HUES48 (cell line): ENCODE measurements at regions not wholly inside any gene's neighbourhood (a gene's known extent, or its start where the extent isn't known, plus 50 kb on each side); places are given as distances from the start of the nearest gene placed in this dataset.
A peak's percentile ranks its signal among the peaks of the same experiment; 100 is the strongest.

Source experiments
- H3K27ac ChIP-seq: one replicate; pipeline ENCODE4 v1.7.0; 2013; ENCODE audit warnings: low read depth, low read length, inconsistent platforms
- H3K27me3 ChIP-seq: 2 replicates; pipeline ENCODE4 v1.6.1; 2013; ENCODE audit warnings: mild to moderate bottlenecking, low read length; ENCODE audit not compliant: control insufficient read depth, insufficient read depth
- H3K36me3 ChIP-seq: 2 replicates; pipeline ENCODE4 v1.6.1; 2013; ENCODE audit warnings: low read length; ENCODE audit not compliant: control insufficient read depth, insufficient read depth
- H3K4me1 ChIP-seq: 2 replicates; pipeline ENCODE4 v1.6.1; 2013; ENCODE audit warnings: mild to moderate bottlenecking, low read length; ENCODE audit not compliant: control insufficient read depth, insufficient read depth
- H3K4me3 ChIP-seq: 2 replicates; pipeline ENCODE4 v1.5.1; 2013; ENCODE audit warnings: mild to moderate bottlenecking, low read depth, low read length
- H3K9ac ChIP-seq: 2 replicates; pipeline ENCODE4 v1.6.1; 2013; ENCODE audit warnings: mild to moderate bottlenecking, low read depth, low read length, moderate library complexity
- H3K9me3 ChIP-seq: 2 replicates; pipeline ENCODE4 v1.6.1; 2013; ENCODE audit warnings: low read length; ENCODE audit not compliant: control insufficient read depth, insufficient read depth

- H3K9ac ChIP-seq, result no peak overlapping the region
- 0 out of 2 replicates have a peak, but pooled peaks cover 3% of the 10 kb centered on the region for H3K4me1 ChIP-seq
- no peaks in the 10 kb centered on the region for H3K9me3 ChIP-seq
- no peaks in the 10 kb centered on the region for H3K27me3 ChIP-seq
- H3K36me3 ChIP-seq, result no peaks in the 10 kb centered on the region
- no peak overlapping the region for H3K4me3 ChIP-seq
- H3K27ac ChIP-seq, result no peak overlapping the region
Measured at GRCh38 chr10:14409247-14409646, 78.5 kb upstream of the FRMD4A start.

- H3K27me3 ChIP-seq, result no peaks in the 10 kb centered on the region
- no peaks in the 10 kb centered on the region for H3K9me3 ChIP-seq
- 0 out of 2 replicates have a peak, but pooled peaks cover 3% of the 10 kb centered on the region for H3K4me1 ChIP-seq
- no peak overlapping the region for H3K9ac ChIP-seq
- no peaks in the 10 kb centered on the region for H3K36me3 ChIP-seq
- no peak overlapping the region for H3K4me3 ChIP-seq
- peak overlapping the region; percentile 67 for H3K27ac ChIP-seq
Measured at GRCh38 chr10:14408139-14408538, 77.4 kb upstream of the FRMD4A start.

- no peak overlapping the region for H3K4me3 ChIP-seq
- H3K27ac ChIP-seq, result peak overlapping the region; percentile 67
- H3K36me3 ChIP-seq, result no peaks in the 10 kb centered on the region
Measured at GRCh38 chr10:14407567-14407966, 76.8 kb upstream of the FRMD4A start.

GRCh38 chr10:14405076-14406065 is 74.6 kb upstream of the FRMD4A start:
- Histone ChIP-seq H3K4me3 (no peak overlapping the region), H3K27me3 (no peaks in the 10 kb centered on the region), H3K9ac (no peak overlapping the region), H3K27ac (no peak overlapping the region), H3K9me3 (no peaks in the 10 kb centered on the region), H3K36me3 (no peaks in the 10 kb centered on the region), H3K4me1 (peaks cover 3% of the 10 kb centered on the region; the same call in 1 of the 2 replicates)

More at GRCh38 chr10:14407567-14407966, 76.8 kb upstream of the FRMD4A start:
- 0 out of 2 replicates have a peak, but pooled peaks cover 3% of the 10 kb centered on the region for H3K4me1 ChIP-seq
- no peak overlapping the region for H3K9ac ChIP-seq
- no peaks in the 10 kb centered on the region for H3K27me3 ChIP-seq
- no peaks in the 10 kb centered on the region for H3K9me3 ChIP-seq

- Histone ChIP-seq H3K27me3 (no peaks in the 10 kb centered on the region), H3K4me1 (peaks cover 3% of the 10 kb centered on the region; the same call in 1 of the 2 replicates), H3K27ac (no peak overlapping the region), H3K9ac (no peak overlapping the region), H3K4me3 (no peak overlapping the region), H3K36me3 (no peaks in the 10 kb centered on the region), H3K9me3 (no peaks in the 10 kb centered on the region)
Measured at GRCh38 chr10:14403881-14404623, 73.3 kb upstream of the FRMD4A start.

GRCh38 chr10:14403359-14403758 is 72.6 kb upstream of the FRMD4A start:
- Histone ChIP-seq H3K36me3 (no peaks in the 10 kb centered on the region), H3K27me3 (no peaks in the 10 kb centered on the region), H3K4me3 (no peak overlapping the region), H3K9me3 (no peaks in the 10 kb centered on the region), H3K4me1 (peaks cover 3% of the 10 kb centered on the region; the same call in 1 of the 2 replicates), H3K27ac (no peak overlapping the region), H3K9ac (no peak overlapping the region)

- Histone ChIP-seq H3K27me3 (no peaks in the 10 kb centered on the region), H3K9me3 (no peaks in the 10 kb centered on the region), H3K4me1 (no peaks in the 10 kb centered on the region; the same call in 1 of the 2 replicates), H3K27ac (no peak overlapping the region), H3K36me3 (no peaks in the 10 kb centered on the region), H3K9ac (no peak overlapping the region), H3K4me3 (no peak overlapping the region)
Measured at GRCh38 chr10:14399641-14400040, 68.9 kb upstream of the FRMD4A start.

- H3K9me3 ChIP-seq, result no peaks in the 10 kb centered on the region
- H3K27me3 ChIP-seq, result no peaks in the 10 kb centered on the region
- H3K27ac ChIP-seq, result peak overlapping the region; percentile 40
- H3K36me3 ChIP-seq, result no peaks in the 10 kb centered on the region
- no peak overlapping the region for H3K9ac ChIP-seq
- no peak overlapping the region for H3K4me3 ChIP-seq
- H3K4me1 ChIP-seq, result peaks cover 3% of the 10 kb centered on the region
Measured at GRCh38 chr10:14397066-14397465, 66.3 kb upstream of the FRMD4A start.

- Histone ChIP-seq H3K4me1 (peaks cover 3% of the 10 kb centered on the region), H3K27ac (peak overlapping the region; percentile 40), H3K27me3 (no peaks in the 10 kb centered on the region), H3K4me3 (no peak overlapping the region), H3K36me3 (no peaks in the 10 kb centered on the region), H3K9ac (no peak overlapping the region), H3K9me3 (no peaks in the 10 kb centered on the region)
Measured at GRCh38 chr10:14396411-14397048, 65.8 kb upstream of the FRMD4A start.

- Histone ChIP-seq H3K4me3 (no peak overlapping the region), H3K27me3 (no peaks in the 10 kb centered on the region), H3K27ac (no peak overlapping the region), H3K4me1 (peaks cover 3% of the 10 kb centered on the region; the same call in 1 of the 2 replicates), H3K9me3 (no peaks in the 10 kb centered on the region), H3K36me3 (no peaks in the 10 kb centered on the region), H3K9ac (no peak overlapping the region)
Measured at GRCh38 chr10:14394179-14394578, 63.5 kb upstream of the FRMD4A start.
